GM18499 (cell line): ENCODE measurements at regions not wholly inside any gene's neighbourhood (a gene's known extent, or its start where the extent isn't known, plus 50 kb on each side); places are given as distances from the start of the nearest gene placed in this dataset.
"Not testable (repeated sequence)": the region's sequence is repeated elsewhere in the genome, so short reads cannot be mapped to it uniquely, and the experiment has no call there.

Experiments
- ATAC-seq: cut with Tn5 transposase; IDR thresholded peaks from one replicate; pipeline ENCODE4 v1.9.1; 2021; ENCODE audit warnings: moderate number of reproducible peaks; ENCODE audit not compliant: insufficient read depth, unreplicated experiment

GRCh38 chr5:57745700-57746651 lies 263.4 kb upstream of the ACTBL2 start:
- ATAC-seq = no peak

GRCh38 chr5:57745029-57745428 lies 262.4 kb upstream of the ACTBL2 start:
- ATAC-seq = no peak

GRCh38 chr5:57741336-57741735 lies 258.7 kb upstream of the ACTBL2 start:
- no peak for ATAC-seq

- no peak for ATAC-seq
Observed at GRCh38 chr5:57738787-57739186, 256.2 kb upstream of the ACTBL2 start.

GRCh38 chr5:57738301-57738700 lies 255.7 kb upstream of the ACTBL2 start:
- no peak for ATAC-seq

GRCh38 chr5:57736716-57737115 lies 254.1 kb upstream of the ACTBL2 start:
- ATAC-seq = no peak

GRCh38 chr5:57735279-57736153 lies 252.9 kb upstream of the ACTBL2 start:
- not testable (repeated sequence) for ATAC-seq

GRCh38 chr5:57734296-57734695 lies 251.7 kb upstream of the ACTBL2 start:
- no peak for ATAC-seq

- no peak for ATAC-seq
Observed at GRCh38 chr5:57727591-57727990, 245.0 kb upstream of the ACTBL2 start.

- ATAC-seq = no peak
Observed at GRCh38 chr5:57725658-57726504, 243.3 kb upstream of the ACTBL2 start.

GRCh38 chr5:57724836-57725235 lies 242.2 kb upstream of the ACTBL2 start:
- ATAC-seq = no peak

GRCh38 chr5:57721226-57721625 lies 238.6 kb upstream of the ACTBL2 start:
- ATAC-seq = no peak

- no peak for ATAC-seq
Observed at GRCh38 chr5:57720656-57721055, 238.0 kb upstream of the ACTBL2 start.

GRCh38 chr5:57719216-57719615 lies 236.6 kb upstream of the ACTBL2 start:
- ATAC-seq = no peak

- no peak for ATAC-seq
Observed at GRCh38 chr5:57718155-57718554, 235.5 kb upstream of the ACTBL2 start.

GRCh38 chr5:57717555-57717954 lies 234.9 kb upstream of the ACTBL2 start:
- ATAC-seq = no peak

- ATAC-seq = no peak
Observed at GRCh38 chr5:57716661-57717060, 234.1 kb upstream of the ACTBL2 start.

GRCh38 chr5:57715296-57715695 lies 232.7 kb upstream of the ACTBL2 start:
- no peak for ATAC-seq

GRCh38 chr5:57713535-57713934 lies 230.9 kb upstream of the ACTBL2 start:
- ATAC-seq = not testable (repeated sequence)

GRCh38 chr5:57711946-57712345 lies 229.3 kb upstream of the ACTBL2 start:
- ATAC-seq = no peak
